ENCODE measurements at regions not wholly inside any gene's neighbourhood (a gene's known extent, or its start where the extent isn't known, plus 50 kb on each side); places are given as distances from the start of the nearest gene placed in this dataset.
"Not testable (repeated sequence)": the region's sequence is repeated elsewhere in the genome, so short reads cannot be mapped to it uniquely, and the experiment has no call there.

- DNase-seq = not testable (repeated sequence)
Observed at GRCh38 chr2:242080575-242081214, 211.2 kb downstream of the RTP5 start.

GRCh38 chr2:242084034-242084433 is 214.5 kb downstream of the RTP5 start:
- DNase-seq = not testable (repeated sequence)

- not testable (repeated sequence) for DNase-seq
Observed at GRCh38 chr2:242085024-242085674, 215.6 kb downstream of the RTP5 start.

GRCh38 chr2:242085941-242086621 is 216.6 kb downstream of the RTP5 start:
- DNase-seq = no peak

- not testable (repeated sequence) for DNase-seq
Observed at GRCh38 chr2:242088044-242088443, 218.5 kb downstream of the RTP5 start.

GRCh38 chr2:242088471-242089212 is 219.1 kb downstream of the RTP5 start:
- DNase-seq = peak; percentile 94

- not testable (repeated sequence) for DNase-seq
Observed at GRCh38 chr2:242089213-242089549, 219.7 kb downstream of the RTP5 start.

- DNase-seq = not testable (repeated sequence)
Observed at GRCh38 chr2:242097278-242097677, 227.7 kb downstream of the RTP5 start.

- DNase-seq = no peak
Observed at GRCh38 chr2:242098034-242098433, 228.5 kb downstream of the RTP5 start.

GRCh38 chr2:242098445-242099128 is 229.1 kb downstream of the RTP5 start:
- DNase-seq = no peak

GRCh38 chr2:242103093-242103492 is 233.6 kb downstream of the RTP5 start:
- not testable (repeated sequence) for DNase-seq

- not testable (repeated sequence) for DNase-seq
Observed at GRCh38 chr2:242104202-242104956, 234.8 kb downstream of the RTP5 start.

- not testable (repeated sequence) for DNase-seq
Observed at GRCh38 chr2:242107065-242107464, 237.5 kb downstream of the RTP5 start.

GRCh38 chr2:242108797-242109500 is 239.4 kb downstream of the RTP5 start:
- not testable (repeated sequence) for DNase-seq

- DNase-seq = not testable (repeated sequence)
Observed at GRCh38 chr2:242109819-242110218, 240.3 kb downstream of the RTP5 start.

- DNase-seq = not testable (repeated sequence)
Observed at GRCh38 chr2:242111954-242112353, 242.4 kb downstream of the RTP5 start.

- DNase-seq = not testable (repeated sequence)
Observed at GRCh38 chr2:242113492-242113891, 244.0 kb downstream of the RTP5 start.

- not testable (repeated sequence) for DNase-seq
Observed at GRCh38 chr2:242116676-242117075, 247.1 kb downstream of the RTP5 start.

- not testable (repeated sequence) for DNase-seq
Observed at GRCh38 chr2:242117305-242117704, 247.8 kb downstream of the RTP5 start.

GRCh38 chr2:242119682-242120081 is 250.2 kb downstream of the RTP5 start:
- DNase-seq = not testable (repeated sequence)

GRCh38 chr2:242130682-242131081 is 261.2 kb downstream of the RTP5 start:
- not testable (repeated sequence) for DNase-seq
